ENCODE measurements at regions not wholly inside any gene's neighbourhood (a gene's known extent, or its start where the extent isn't known, plus 50 kb on each side); places are given as distances from the start of the nearest gene placed in this dataset.

DNA sequence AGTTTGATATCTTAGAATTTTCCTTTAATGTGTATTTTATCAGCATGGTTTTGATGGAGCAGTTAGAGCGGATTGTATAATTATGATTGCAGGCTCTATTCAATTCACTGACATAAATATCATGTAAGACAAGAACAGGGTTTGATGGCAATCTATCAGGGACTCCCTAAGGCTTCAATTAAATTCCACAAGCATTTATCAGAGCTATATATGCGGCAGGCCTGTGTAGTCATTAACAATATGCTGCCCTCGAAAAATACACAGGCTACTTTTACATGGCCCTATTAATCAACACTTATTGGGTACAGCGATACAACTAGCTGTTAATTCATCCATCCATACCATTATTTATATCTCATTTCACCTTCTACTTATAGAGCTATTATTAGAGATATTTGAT is 358.1 kb upstream of the TPK1 start:
- H3K27me3 Mint-ChIP-seq = no peaks in the 10 kb centered on the region

GRCh38 chr7:145184956-145185355 is 349.1 kb upstream of the TPK1 start:
- Histone ChIP-seq H3K4me1 (ENCODE audit: control insufficient read depth in 2 of 2, insufficient read depth in 2 of 2, low read length in 2 of 2) (no peaks in the 10 kb centered on the region), H3K27ac (ENCODE audit: low read length in 2 of 2) (no peak overlapping the region), H3K79me2 (ENCODE audit: control insufficient read depth, insufficient read depth, low read length) (no peaks in the 10 kb centered on the region), H3K36me3 (replicated peaks in 1 of 2; ENCODE audit: control extremely low read depth in 1 of 2, control insufficient read depth in 1 of 2, extremely low read depth in 1 of 2, insufficient read depth in 2 of 2, low read length in 1 of 2) (no peaks in the 10 kb centered on the region), H3K4me3 (ENCODE audit: control extremely low read depth in 1 of 5, extremely low read depth in 1 of 5, insufficient read depth in 1 of 5, low read depth in 2 of 5, low read length in 4 of 5) (no peak overlapping the region), H3K9ac (ENCODE audit: low read length) (no peak overlapping the region), H3K27me3 (replicated peaks in 1 of 4; ENCODE audit: control extremely low read depth in 1 of 4, control insufficient read depth in 3 of 4, insufficient read depth in 4 of 4, low read length in 3 of 4) (no peaks in the 10 kb centered on the region), H4K20me1 (ENCODE audit: control insufficient read depth, insufficient read depth, low read length, poor library complexity, severe bottlenecking) (no peaks in the 10 kb centered on the region), H3K9me3 (ENCODE audit: control extremely low read depth in 1 of 3, control insufficient read depth in 2 of 3, insufficient read depth in 1 of 3, low read length in 2 of 3) (no peaks in the 10 kb centered on the region), H2AFZ (ENCODE audit: insufficient read depth, low read depth, low read length, poor library complexity, severe bottlenecking) (no peak overlapping the region), H3K4me2 (replicated peaks; ENCODE audit: low read depth, low read length, poor library complexity, severe bottlenecking) (no peak overlapping the region)
- Mint-ChIP-seq H3K27ac (no peak overlapping the region), H3K4me1 (no peaks in the 10 kb centered on the region), H3K27me3 (no peaks in the 10 kb centered on the region), H3K9me3 (ENCODE audit: insufficient read depth) (no peaks in the 10 kb centered on the region), H3K4me3 (no peak overlapping the region)
- no CpG with 5 or more reads among the region's 2 CpGs for WGBS (ENCODE audit: insufficient coverage)
- TF ChIP-seq EZH2 (IDR thresholded peaks at IDR 0.05; ENCODE audit: borderline replicate concordance, insufficient read depth, low read depth, low read length, poor library complexity, severe bottlenecking) (no peak), CTCF (IDR thresholded peaks at IDR 0.05) (no peak)
- intact Hi-C loops (cut with micrococcal nuclease) = no loop called here
- POLR2A ChIA-PET = no interaction called here
- CTCF ChIA-PET = no interaction called here
- ATAC-seq (ENCODE audit: low read depth) = no peak
- no peak for DNase-seq

More for the DNA sequence above, 358.1 kb upstream of the TPK1 start:
- no peaks in the 10 kb centered on the region for H4K20me1 ChIP-seq (ENCODE audit: control insufficient read depth, insufficient read depth, low read length, poor library complexity, severe bottlenecking)
- no peaks in the 10 kb centered on the region for H3K27me3 ChIP-seq (replicated peaks in 1 of 4; ENCODE audit: control extremely low read depth in 1 of 4, control insufficient read depth in 3 of 4, insufficient read depth in 4 of 4, low read length in 3 of 4)
- TF ChIP-seq CTCF (IDR thresholded peaks at IDR 0.05) (no peak), EZH2 (IDR thresholded peaks at IDR 0.05; ENCODE audit: borderline replicate concordance, insufficient read depth, low read depth, low read length, poor library complexity, severe bottlenecking) (no peak)
- H3K9me3 ChIP-seq (ENCODE audit: control extremely low read depth in 1 of 3, control insufficient read depth in 2 of 3, insufficient read depth in 1 of 3, low read length in 2 of 3) = no peaks in the 10 kb centered on the region
- intact Hi-C loops (cut with micrococcal nuclease) = no loop called here
- 86% methylated on average over 2 of the region's 4 CpGs for WGBS (ENCODE audit: insufficient coverage)
- no peaks in the 10 kb centered on the region for H3K79me2 ChIP-seq (ENCODE audit: control insufficient read depth, insufficient read depth, low read length)
- no peaks in the 10 kb centered on the region for H3K36me3 ChIP-seq (replicated peaks in 1 of 2; ENCODE audit: control extremely low read depth in 1 of 2, control insufficient read depth in 1 of 2, extremely low read depth in 1 of 2, insufficient read depth in 2 of 2, low read length in 1 of 2)
- H3K4me2 ChIP-seq (replicated peaks; ENCODE audit: low read depth, low read length, poor library complexity, severe bottlenecking) = no peak overlapping the region
- CTCF ChIA-PET = no interaction called here
- Mint-ChIP-seq H3K4me1 (no peaks in the 10 kb centered on the region), H3K27ac (no peak overlapping the region), H3K9me3 (ENCODE audit: insufficient read depth) (no peaks in the 10 kb centered on the region), H3K4me3 (no peak overlapping the region)
- H2AFZ ChIP-seq (ENCODE audit: insufficient read depth, low read depth, low read length, poor library complexity, severe bottlenecking) = no peak overlapping the region
- H3K9ac ChIP-seq (ENCODE audit: low read length) = no peak overlapping the region
- POLR2A ChIA-PET = no interaction called here
- H3K27ac ChIP-seq (ENCODE audit: low read length in 2 of 2) = no peak overlapping the region
- DNase-seq = no peak
- H3K4me1 ChIP-seq (ENCODE audit: control insufficient read depth in 2 of 2, insufficient read depth in 2 of 2, low read length in 2 of 2) = no peaks in the 10 kb centered on the region
- H3K4me3 ChIP-seq (ENCODE audit: control extremely low read depth in 1 of 5, extremely low read depth in 1 of 5, insufficient read depth in 1 of 5, low read depth in 2 of 5, low read length in 4 of 5) = no peak overlapping the region
- ATAC-seq (ENCODE audit: low read depth) = no peak
